Duodenal mucosa (tissue), 2 donors: ENCODE measurements at regions not wholly inside any gene's neighbourhood (a gene's known extent, or its start where the extent isn't known, plus 50 kb on each side); places are given as distances from the start of the nearest gene placed in this dataset.
"Not testable (repeated sequence)": the region's sequence is repeated elsewhere in the genome, so short reads cannot be mapped to it uniquely, and the experiment has no call there.

Experiments
- H3K27ac ChIP-seq: one replicate; pipeline ENCODE4 v1.7.0; 2013; ENCODE audit warnings: low read depth, low read length
- H3K27me3 ChIP-seq, 2 donors: one replicate each; pipeline ENCODE4 v1.7.0; 2013; ENCODE audit warnings: low read length in 2 of 2, control low read depth in 1 of 2; ENCODE audit not compliant: insufficient read depth in 2 of 2, control insufficient read depth in 1 of 2
- H3K36me3 ChIP-seq, 2 donors: one replicate each; pipeline ENCODE4 v1.7.0; 2013; ENCODE audit warnings: low read length in 2 of 2, control low read depth in 1 of 2; ENCODE audit not compliant: insufficient read depth in 2 of 2, control insufficient read depth in 1 of 2
- H3K4me1 ChIP-seq, 2 donors: one replicate each; pipeline ENCODE4 v1.7.0; 2013; ENCODE audit warnings: low read length in 2 of 2, control low read depth in 1 of 2; ENCODE audit not compliant: insufficient read depth in 2 of 2, control insufficient read depth in 1 of 2
- H3K4me3 ChIP-seq, 2 donors: one replicate each; pipeline ENCODE4 v1.7.0; 2013; ENCODE audit warnings: low read length in 2 of 2, low read depth in 1 of 2
- H3K9ac ChIP-seq, 2 donors: one replicate each; pipeline ENCODE4 v1.7.0; 2013; ENCODE audit warnings: low read length in 2 of 2, low read depth in 1 of 2
- H3K9me3 ChIP-seq, 2 donors: one replicate each; pipeline ENCODE4 v1.7.0; 2013; ENCODE audit warnings: low read length in 2 of 2, control low read depth in 1 of 2; ENCODE audit not compliant: control insufficient read depth in 1 of 2

DNA sequence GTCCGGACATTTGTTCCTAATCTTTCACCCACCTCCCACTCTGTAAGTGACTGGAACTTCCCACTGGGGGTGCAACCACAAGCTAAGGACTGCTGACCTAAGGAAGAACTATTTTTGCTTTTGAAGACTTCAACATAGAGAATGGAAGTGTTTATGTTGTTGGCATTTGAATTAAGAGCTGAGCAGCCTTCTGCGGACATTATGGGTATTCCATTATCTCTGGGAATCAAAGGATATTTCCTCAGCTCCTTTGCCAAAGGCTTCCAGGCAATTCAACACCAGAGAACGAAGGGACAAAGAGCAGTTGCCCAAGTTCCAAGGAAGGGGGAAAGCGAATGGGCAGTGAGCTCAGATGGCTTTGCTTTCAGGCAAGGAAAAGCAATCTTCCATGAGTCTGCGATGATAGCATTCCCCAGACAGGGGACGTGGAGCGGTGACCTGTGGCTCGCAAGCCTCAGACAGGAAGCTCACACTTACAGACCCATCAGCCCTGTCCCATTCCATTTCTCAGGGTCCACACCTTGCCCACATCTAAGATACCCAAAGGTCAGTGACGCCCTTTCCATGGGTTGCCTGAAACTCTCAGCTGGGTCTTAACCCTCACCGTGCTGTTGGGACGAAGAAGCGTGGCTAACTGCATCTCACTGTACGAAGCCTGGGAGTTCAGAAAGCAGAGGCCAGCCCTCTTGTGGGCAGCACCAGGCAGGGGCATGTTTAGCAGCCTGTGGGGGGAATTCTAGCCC is 116.8 kb downstream of the COPS8 start:
- Histone ChIP-seq H3K36me3 (no peaks in the 10 kb centered on the region), H3K9me3 (no peaks in the 10 kb centered on the region), H3K4me3 (no peak overlapping the region), H3K9ac (no peak overlapping the region), H3K27me3 (no peaks in the 10 kb centered on the region), H3K27ac (no peak overlapping the region), H3K4me1 (peaks cover 3 to 6% of the 10 kb centered on the region in 2 donors)

DNA sequence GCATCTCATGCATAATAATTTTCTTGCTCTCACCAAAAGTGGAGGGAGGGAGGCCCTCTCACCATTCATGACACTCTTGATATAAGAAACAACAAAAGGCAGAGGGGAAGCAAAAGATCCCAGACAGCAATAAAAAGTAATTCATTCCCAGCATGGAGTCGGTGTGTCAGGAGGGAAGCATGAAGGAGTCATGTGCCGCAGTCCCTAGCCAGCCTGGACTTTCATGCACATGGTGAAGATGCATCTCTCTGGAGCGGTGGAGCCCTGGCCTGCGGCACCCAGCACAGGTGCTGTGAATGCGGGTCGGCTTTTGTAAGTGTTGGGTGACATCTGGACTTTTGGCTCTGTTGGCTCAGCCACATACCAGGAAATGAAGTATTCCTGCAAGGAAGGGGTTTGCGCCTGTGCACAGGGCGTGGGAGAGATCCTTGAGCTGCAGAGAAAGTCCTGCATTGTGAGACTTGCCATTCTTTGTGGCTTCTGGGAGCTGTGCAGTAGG is 119.4 kb downstream of the COPS8 start:
- Histone ChIP-seq H3K27ac (no peak overlapping the region), H3K4me3 (peak overlapping the region in 1 of 2 donors; percentile 5), H3K9me3 (no peaks in the 10 kb centered on the region), H3K4me1 (peaks cover 3 to 6% of the 10 kb centered on the region in 2 donors), H3K27me3 (no peaks in the 10 kb centered on the region), H3K9ac (no peak overlapping the region), H3K36me3 (no peaks in the 10 kb centered on the region)

DNA sequence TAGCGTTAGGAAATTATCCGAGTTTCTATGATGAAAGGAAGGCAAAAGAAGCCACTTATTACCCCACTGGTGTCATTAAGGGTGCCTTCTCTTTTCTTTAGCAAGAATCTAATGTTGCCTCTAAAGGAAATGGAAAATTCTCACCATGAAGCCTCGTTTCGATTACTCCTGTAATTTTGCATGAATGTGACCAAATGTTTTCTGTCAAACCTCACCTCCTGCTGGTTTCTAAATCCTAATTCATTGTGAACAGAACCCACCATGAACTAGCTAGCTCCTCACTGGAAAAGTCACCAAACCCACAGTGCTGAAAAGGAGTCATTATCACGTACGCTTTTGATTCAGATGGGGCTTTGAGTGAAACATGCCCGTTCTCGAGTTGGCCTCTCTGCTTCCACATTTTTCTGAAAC is 119.9 kb downstream of the COPS8 start:
- H3K27me3 ChIP-seq, result no peaks in the 10 kb centered on the region
- H3K4me1 ChIP-seq, result peaks cover 3 to 6% of the 10 kb centered on the region in 2 donors
- H3K36me3 ChIP-seq, result no peaks in the 10 kb centered on the region
- no peak overlapping the region for H3K27ac ChIP-seq
- H3K9me3 ChIP-seq, result no peaks in the 10 kb centered on the region
- H3K4me3 ChIP-seq, result no peak overlapping the region
- H3K9ac ChIP-seq, result no peak overlapping the region

DNA sequence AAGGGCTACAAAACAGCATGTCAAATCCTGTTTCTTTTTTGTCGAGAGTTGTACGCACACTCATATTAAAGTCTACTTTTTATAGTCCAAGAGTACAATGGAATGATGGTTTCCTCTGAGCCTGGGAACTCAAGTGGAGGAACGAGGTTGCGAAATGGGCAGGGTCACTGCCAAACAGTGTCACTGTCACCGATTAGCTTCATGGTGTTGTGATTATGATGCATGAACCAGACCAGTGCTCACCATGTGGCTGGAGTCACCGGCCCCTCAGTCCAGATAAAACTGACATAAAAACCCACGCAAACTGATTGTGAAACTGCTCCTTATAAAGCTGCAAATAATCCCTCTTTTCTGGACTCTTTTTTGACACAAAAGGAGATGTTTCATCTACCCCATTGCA is 122.0 kb downstream of the COPS8 start:
- H3K9me3 ChIP-seq, result no peaks in the 10 kb centered on the region
- no peaks in the 10 kb centered on the region for H3K36me3 ChIP-seq
- H3K27me3 ChIP-seq, result no peaks in the 10 kb centered on the region
- H3K4me3 ChIP-seq, result no peak overlapping the region
- peaks cover 3 to 6% of the 10 kb centered on the region in 2 donors for H3K4me1 ChIP-seq
- peak overlapping the region; percentile 7 for H3K27ac ChIP-seq
- no peak overlapping the region for H3K9ac ChIP-seq

DNA sequence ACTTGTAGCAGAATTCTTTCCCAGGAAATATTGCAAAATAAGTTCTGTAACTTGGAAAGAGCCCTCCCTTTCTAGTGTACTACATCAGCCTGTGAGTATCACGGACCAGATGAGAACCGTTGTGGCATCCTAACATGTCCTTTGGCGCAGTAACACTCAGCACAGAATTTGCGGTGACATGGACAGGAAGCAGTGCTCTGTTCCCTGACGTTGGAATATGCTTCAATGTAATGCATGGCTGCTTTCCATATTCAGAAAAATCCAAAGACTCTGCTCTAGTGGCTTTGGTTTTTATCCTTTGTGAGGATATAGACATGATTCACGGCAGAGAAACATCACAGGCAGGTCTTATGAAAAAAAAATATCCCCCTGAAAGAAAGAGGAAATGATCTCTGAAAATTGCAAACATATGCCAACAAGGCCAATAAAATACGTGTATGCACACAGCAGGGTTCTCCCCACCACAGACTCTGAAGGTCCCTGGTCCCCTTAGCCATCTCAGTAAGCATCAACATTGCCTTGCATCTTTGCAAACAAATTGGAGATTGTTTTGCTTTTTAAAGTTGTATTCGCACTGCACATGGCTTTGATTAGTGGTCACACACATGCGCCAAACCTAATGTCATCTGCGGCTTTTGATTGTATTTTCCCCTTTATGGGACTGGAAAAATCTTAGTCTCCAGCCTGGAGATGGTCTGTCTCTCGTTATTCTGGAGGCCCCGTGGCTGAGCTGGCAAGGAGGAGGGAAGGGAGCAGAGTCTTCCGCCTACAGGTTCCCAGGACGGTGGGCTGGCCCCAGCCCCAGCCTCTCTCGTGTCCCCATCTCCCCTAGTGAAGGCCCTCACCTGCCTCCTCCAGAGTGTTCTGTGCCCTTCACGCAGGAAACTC is 122.9 kb downstream of the COPS8 start:
- H3K9me3 ChIP-seq, result no peaks in the 10 kb centered on the region
- no peaks in the 10 kb centered on the region for H3K36me3 ChIP-seq
- H3K4me3 ChIP-seq, result no peak overlapping the region
- peaks cover 3 to 6% of the 10 kb centered on the region in 2 donors for H3K4me1 ChIP-seq
- H3K27ac ChIP-seq, result no peak overlapping the region
- no peak overlapping the region for H3K9ac ChIP-seq
- no peaks in the 10 kb centered on the region for H3K27me3 ChIP-seq

DNA sequence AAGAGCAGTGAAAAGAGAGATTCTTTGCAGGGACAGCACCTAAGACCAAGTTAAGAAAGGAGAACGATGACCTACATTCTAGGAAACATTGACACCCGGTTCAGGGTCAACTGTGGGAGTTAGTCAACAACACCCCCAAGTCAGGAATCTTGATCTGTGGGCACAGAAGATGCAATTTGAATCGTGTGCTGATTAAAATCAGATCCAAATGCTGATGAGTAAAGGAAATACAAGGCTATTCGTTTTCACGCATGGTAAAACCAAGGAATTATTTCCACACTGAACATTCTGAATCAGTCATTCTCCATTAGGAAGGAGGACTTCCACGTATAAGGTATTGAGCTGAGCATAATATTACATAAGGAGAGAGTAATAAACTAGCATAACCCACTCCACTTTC is 124.2 kb downstream of the COPS8 start:
- Histone ChIP-seq H3K9ac (no peak overlapping the region), H3K27ac (no peak overlapping the region), H3K4me1 (peaks cover 0 to 6% of the 10 kb centered on the region in 2 donors)

DNA sequence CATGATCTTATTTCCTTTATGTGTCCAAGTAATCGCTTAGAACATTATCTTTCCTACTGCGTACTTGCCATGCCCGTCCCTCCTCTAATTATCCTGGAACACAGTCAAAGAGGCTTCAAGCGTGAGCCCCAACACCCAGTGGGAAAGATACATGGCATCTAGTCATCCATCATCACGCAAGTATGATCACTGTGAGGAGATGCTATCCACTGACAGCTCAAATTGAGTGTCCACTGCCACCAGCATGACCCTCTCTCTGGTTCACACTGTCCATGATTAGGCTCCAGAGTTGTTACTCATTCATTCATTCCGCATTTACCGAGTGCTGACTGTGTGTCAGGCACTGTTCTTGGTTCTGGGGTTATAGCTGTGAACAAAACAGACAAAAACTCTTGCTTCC is 124.6 kb downstream of the COPS8 start:
- no peaks in the 10 kb centered on the region for H3K9me3 ChIP-seq
- H3K27ac ChIP-seq, result no peak overlapping the region
- H3K36me3 ChIP-seq, result no peaks in the 10 kb centered on the region
- peaks cover 0 to 3% of the 10 kb centered on the region in 2 donors for H3K4me1 ChIP-seq
- H3K27me3 ChIP-seq, result no peaks in the 10 kb centered on the region
- no peak overlapping the region for H3K9ac ChIP-seq
- H3K4me3 ChIP-seq, result no peak overlapping the region

More for the DNA sequence above, 124.2 kb downstream of the COPS8 start:
- Histone ChIP-seq H3K4me3 (no peak overlapping the region), H3K9me3 (no peaks in the 10 kb centered on the region), H3K36me3 (no peaks in the 10 kb centered on the region), H3K27me3 (no peaks in the 10 kb centered on the region)

DNA sequence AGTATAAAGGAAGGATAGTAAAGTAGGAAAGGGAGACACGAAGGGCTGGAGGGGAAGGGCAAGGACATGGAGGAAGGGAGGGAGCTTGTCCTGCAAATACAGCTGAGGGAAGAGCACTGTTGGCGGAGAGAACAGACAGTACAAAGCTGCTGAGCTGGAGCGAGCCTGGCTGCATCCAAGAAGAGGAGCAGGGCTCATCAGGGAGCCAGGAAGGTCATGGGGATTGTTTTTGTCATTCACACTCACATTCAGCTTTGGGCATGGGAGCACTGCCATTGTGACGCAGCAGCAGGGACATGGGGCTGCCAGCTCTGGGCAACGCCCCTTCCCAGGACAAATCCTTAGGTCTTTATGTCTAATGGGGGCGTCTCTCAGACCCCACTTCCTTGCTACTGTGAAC is 125.1 kb downstream of the COPS8 start:
- Histone ChIP-seq H3K27me3 (no peaks in the 10 kb centered on the region), H3K4me1 (no peaks in the 10 kb centered on the region), H3K27ac (no peak overlapping the region), H3K36me3 (no peaks in the 10 kb centered on the region), H3K9me3 (no peaks in the 10 kb centered on the region), H3K4me3 (no peak overlapping the region), H3K9ac (no peak overlapping the region)

DNA sequence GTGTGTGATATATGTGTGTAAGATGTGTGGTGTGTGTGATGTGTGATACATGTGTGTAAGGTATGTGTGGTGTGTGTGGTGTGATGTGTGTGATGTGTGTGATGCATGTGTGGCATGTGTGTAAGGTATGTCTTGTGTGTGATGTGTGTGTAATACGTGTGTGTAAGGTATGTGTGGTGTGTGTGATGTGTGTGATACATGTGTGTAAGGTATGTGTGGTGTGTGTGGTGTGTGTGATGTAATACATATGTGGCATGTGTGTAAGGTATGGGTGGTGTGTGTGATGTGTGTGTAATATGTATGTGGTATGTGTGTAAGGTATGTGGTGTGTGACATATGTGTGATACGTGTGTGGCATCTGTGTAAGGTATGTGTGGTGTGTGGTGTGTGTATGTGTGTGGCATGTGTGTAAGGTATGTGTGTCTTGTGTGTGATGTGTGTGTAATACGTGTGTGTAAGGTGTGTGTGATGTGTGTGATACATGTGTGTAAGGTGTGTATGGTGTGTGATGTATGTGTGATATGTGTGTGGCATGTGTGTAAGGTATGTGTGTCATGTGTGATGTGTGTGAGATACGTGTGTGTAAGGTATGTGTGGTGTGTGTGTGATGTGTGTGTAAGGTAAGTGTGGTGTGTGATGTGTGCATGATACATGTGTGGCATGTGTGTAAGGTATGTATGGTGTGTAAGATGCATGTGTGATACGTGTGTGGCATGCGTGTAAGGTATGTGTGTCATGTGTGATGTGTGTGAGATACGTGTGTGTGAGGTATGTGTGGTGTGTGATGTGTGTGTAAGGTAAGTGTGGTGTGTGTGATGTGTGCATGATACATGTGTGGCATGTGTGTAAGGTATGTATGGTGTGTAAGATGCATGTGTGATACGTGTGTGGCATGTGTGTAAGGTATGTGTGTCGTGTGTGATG is 126.9 kb downstream of the COPS8 start:
- H3K27me3 ChIP-seq, H3K4me1 ChIP-seq, H3K27ac ChIP-seq, H3K36me3 ChIP-seq, H3K9me3 ChIP-seq, H3K4me3 ChIP-seq, H3K9ac ChIP-seq: not testable (repeated sequence)
